HG02884 (cell line): ENCODE measurements at regions not wholly inside any gene's neighbourhood (a gene's known extent, or its start where the extent isn't known, plus 50 kb on each side); places are given as distances from the start of the nearest gene placed in this dataset.
A peak's percentile ranks its signal among the peaks of the same experiment; 100 is the strongest.
"Not testable (repeated sequence)": the region's sequence is repeated elsewhere in the genome, so short reads cannot be mapped to it uniquely, and the experiment has no call there.

Source experiments
- ATAC-seq: cut with Tn5 transposase; IDR thresholded peaks from one replicate; pipeline ENCODE4 v1.9.1; 2021; ENCODE audit warnings: mild to moderate bottlenecking, moderate library complexity; ENCODE audit not compliant: unreplicated experiment

- ATAC-seq, result no peak
Observed at GRCh38 chr10:4643471-4643870, 182.5 kb upstream of the AKR1E2 start.

- ATAC-seq, result no peak
Observed at GRCh38 chr10:4639960-4640359, 186.0 kb upstream of the AKR1E2 start.

GRCh38 chr10:4638099-4638498 lies 187.9 kb upstream of the AKR1E2 start:
- ATAC-seq, result no peak

GRCh38 chr10:4637657-4638056 lies 188.3 kb upstream of the AKR1E2 start:
- ATAC-seq, result no peak

- ATAC-seq, result no peak
Observed at GRCh38 chr10:4635883-4636282, 190.1 kb upstream of the AKR1E2 start.

GRCh38 chr10:4635388-4635787 lies 190.6 kb upstream of the AKR1E2 start:
- no peak for ATAC-seq

GRCh38 chr10:4633776-4634175 lies 192.2 kb upstream of the AKR1E2 start:
- no peak for ATAC-seq

- no peak for ATAC-seq
Observed at GRCh38 chr10:4633186-4633585, 192.8 kb upstream of the AKR1E2 start.

GRCh38 chr10:4632757-4633156 lies 193.2 kb upstream of the AKR1E2 start:
- ATAC-seq, result no peak

GRCh38 chr10:4626919-4627318 lies 199.1 kb upstream of the AKR1E2 start:
- no peak for ATAC-seq

GRCh38 chr10:4623757-4624420 lies 202.1 kb upstream of the AKR1E2 start:
- no peak for ATAC-seq

- no peak for ATAC-seq
Observed at GRCh38 chr10:4623200-4623599, 202.8 kb upstream of the AKR1E2 start.

GRCh38 chr10:4622384-4622783 lies 203.6 kb upstream of the AKR1E2 start:
- ATAC-seq, result no peak

- peak; percentile 55 for ATAC-seq
Observed at GRCh38 chr10:4617589-4617988, 208.4 kb upstream of the AKR1E2 start.

- no peak for ATAC-seq
Observed at GRCh38 chr10:4615042-4615441, 211.0 kb upstream of the AKR1E2 start.

- ATAC-seq, result no peak
Observed at GRCh38 chr10:4609251-4609650, 216.8 kb upstream of the AKR1E2 start.

GRCh38 chr10:4607681-4608080 lies 218.3 kb upstream of the AKR1E2 start:
- ATAC-seq, result no peak

GRCh38 chr10:4606856-4607636 lies 219.0 kb upstream of the AKR1E2 start:
- ATAC-seq, result no peak

- no peak for ATAC-seq
Observed at GRCh38 chr10:4602764-4603491, 223.1 kb upstream of the AKR1E2 start.

- ATAC-seq, result no peak
Observed at GRCh38 chr10:4599471-4599870, 226.5 kb upstream of the AKR1E2 start.

- not testable (repeated sequence) for ATAC-seq
Observed at GRCh38 chr10:4597898-4598297, 228.1 kb upstream of the AKR1E2 start.

GRCh38 chr10:4596951-4597350 lies 229.1 kb upstream of the AKR1E2 start:
- no peak for ATAC-seq
